Choroid plexus epithelial cell (primary cell): ENCODE measurements at regions not wholly inside any gene's neighbourhood (a gene's known extent, or its start where the extent isn't known, plus 50 kb on each side); places are given as distances from the start of the nearest gene placed in this dataset.
"Not testable (repeated sequence)": the region's sequence is repeated elsewhere in the genome, so short reads cannot be mapped to it uniquely, and the experiment has no call there.

Experiments
- DNase-seq: peaks from one replicate; pipeline ENCODE4 v3.0.0-alpha.2; 2010; ENCODE audit warnings: low read depth
- H3K4me3 ChIP-seq: 2 replicates; pipeline ENCODE4 v1.5.1; 2011; ENCODE audit warnings: low read depth, mild to moderate bottlenecking, control low read depth, low read length, moderate library complexity
- CTCF ChIP-seq: conservative IDR thresholded peaks from 2 replicates; pipeline ENCODE4 v1.5.1; 2011; ENCODE audit warnings: low read depth, mild to moderate bottlenecking, control low read depth, inconsistent platforms, low read length, moderate library complexity

GRCh38 chr1:242623756-242624155 lies 99.3 kb upstream of the PLD5 start:
- H3K4me3 ChIP-seq = no peak overlapping the region
- DNase-seq = no peak
- TF ChIP-seq CTCF = no peak

- DNase-seq = no peak
- TF ChIP-seq CTCF = no peak
- no peak overlapping the region for H3K4me3 ChIP-seq
Observed at GRCh38 chr1:242623119-242623518, 98.6 kb upstream of the PLD5 start.

- DNase-seq = no peak
- no peak for TF ChIP-seq CTCF
- H3K4me3 ChIP-seq = no peak overlapping the region
Observed at GRCh38 chr1:242613266-242613815, 88.8 kb upstream of the PLD5 start.

GRCh38 chr1:242610209-242610608 lies 85.7 kb upstream of the PLD5 start:
- no peak for TF ChIP-seq CTCF
- DNase-seq = no peak
- no peak overlapping the region for H3K4me3 ChIP-seq

- no peak for DNase-seq
- no peak for TF ChIP-seq CTCF
- H3K4me3 ChIP-seq = no peak overlapping the region
Observed at GRCh38 chr1:242605521-242605920, 81.0 kb upstream of the PLD5 start.

GRCh38 chr1:242602001-242602400 lies 77.5 kb upstream of the PLD5 start:
- no peak overlapping the region for H3K4me3 ChIP-seq
- DNase-seq = no peak
- TF ChIP-seq CTCF = no peak

- not testable (repeated sequence) for H3K4me3 ChIP-seq, DNase-seq
Observed at GRCh38 chr1:242593756-242594155, 69.3 kb upstream of the PLD5 start.

- no peak for TF ChIP-seq CTCF
- DNase-seq = peak; percentile 0
- H3K4me3 ChIP-seq = no peak overlapping the region
Observed at GRCh38 chr1:242586360-242586680, 61.8 kb upstream of the PLD5 start.
